Endodermal cell (in vitro differentiated cells): ENCODE measurements at regions not wholly inside any gene's neighbourhood (a gene's known extent, or its start where the extent isn't known, plus 50 kb on each side); places are given as distances from the start of the nearest gene placed in this dataset.

Experiments used
- DNase-seq: peaks from one replicate; pipeline ENCODE4 v3.0.0-alpha.2; 2017
- H3K27ac ChIP-seq: 2 replicates; pipeline ENCODE4 v1.5.1; 2013; ENCODE audit warnings: mild to moderate bottlenecking, low read depth, low read length, moderate library complexity
- H3K27me3 ChIP-seq: 2 replicates; pipeline ENCODE4 v1.6.1; 2013; ENCODE audit warnings: mild to moderate bottlenecking, low read length, moderate library complexity; ENCODE audit not compliant: insufficient read depth, control insufficient read depth, poor library complexity, severe bottlenecking
- H3K36me3 ChIP-seq: 2 replicates; pipeline ENCODE4 v1.7.0; 2013; ENCODE audit warnings: mild to moderate bottlenecking, low read length, moderate library complexity; ENCODE audit not compliant: control insufficient read depth, insufficient read depth
- H3K4me1 ChIP-seq: one replicate; pipeline ENCODE4 v1.7.0; 2013; ENCODE audit warnings: low read length; ENCODE audit not compliant: control insufficient read depth, insufficient read depth
- H3K4me3 ChIP-seq: 2 replicates; pipeline ENCODE4 v1.5.1; 2013; ENCODE audit warnings: mild to moderate bottlenecking, low read length, moderate library complexity
- H3K9ac ChIP-seq: 2 replicates; pipeline ENCODE4 v1.6.1; 2013; ENCODE audit warnings: mild to moderate bottlenecking, low read length, moderate library complexity; ENCODE audit not compliant: poor library complexity, severe bottlenecking; ENCODE audit errors: extremely low read depth
- H3K9me3 ChIP-seq: 2 replicates; pipeline ENCODE4 v1.6.1; 2013; ENCODE audit warnings: mild to moderate bottlenecking, low read length, moderate library complexity; ENCODE audit not compliant: control insufficient read depth
- H3K27ac Mint-ChIP-seq: 2 replicates; pipeline ENCODE4 v1.8.0; 2020; ENCODE audit warnings: mixed read lengths
- H3K27me3 Mint-ChIP-seq: 2 replicates; pipeline ENCODE4 v1.8.0; 2021; ENCODE audit warnings: mild to moderate bottlenecking, mixed read lengths; ENCODE audit not compliant: insufficient read depth
- H3K36me3 Mint-ChIP-seq: 2 replicates; pipeline ENCODE4 v1.8.0; 2020; ENCODE audit warnings: low read depth, mixed read lengths
- H3K4me1 Mint-ChIP-seq: 2 replicates; pipeline ENCODE4 v1.8.0; 2020; ENCODE audit warnings: mixed read lengths
- H3K4me3 Mint-ChIP-seq: 2 replicates; pipeline ENCODE4 v1.8.0; 2020; ENCODE audit warnings: mild to moderate bottlenecking, moderate library complexity, mixed read lengths
- H3K9me3 Mint-ChIP-seq: 2 replicates; pipeline ENCODE4 v1.8.0; 2020; ENCODE audit warnings: mild to moderate bottlenecking, mixed read lengths
- CTCF ChIP-seq: fragments of 200-600 bp; sonication (generic); conservative IDR thresholded peaks from 2 replicates; pipeline ENCODE4 v1.5.0; 2021; ENCODE audit warnings: antibody characterized with exemption, mild to moderate bottlenecking
- WGBS, 2 experiments: methylation state at CpG; one replicate each; pipeline versions ENCODE4 v1.1.5 to v1.1.7; 2013; ENCODE audit warnings: missing lambda C conversion rate in 2 of 2, mixed read lengths in 1 of 2; ENCODE audit not compliant: insufficient coverage in 1 of 2, insufficient read length in 1 of 2; 5-methylcytosine and 5-hydroxymethylcytosine counted together

- no peak overlapping the region for H3K27ac ChIP-seq
- no peaks in the 10 kb centered on the region for H3K36me3 ChIP-seq
- no peaks in the 10 kb centered on the region for H3K27me3 ChIP-seq
- H3K9ac ChIP-seq: no peak overlapping the region
- Mint-ChIP-seq H3K36me3 (no peaks in the 10 kb centered on the region), H3K4me1 (no peaks in the 10 kb centered on the region), H3K9me3 (peaks cover 22% of the 10 kb centered on the region), H3K27ac (no peak overlapping the region), H3K4me3 (no peak overlapping the region), H3K27me3 (peaks cover under 1% of the 10 kb centered on the region)
- no peak for TF ChIP-seq CTCF
- H3K4me1 ChIP-seq: no peaks in the 10 kb centered on the region
- DNase-seq: peak; percentile 41
- peaks cover 10% of the 10 kb centered on the region for H3K9me3 ChIP-seq
- no peak overlapping the region for H3K4me3 ChIP-seq
- WGBS, 2 experiments: 89% methylated on average over 3 to 7 of the region's 7 CpGs
Measured at GRCh38 chr14:104504172-104504735, 75.3 kb upstream of the C14orf180 start.

DNA sequence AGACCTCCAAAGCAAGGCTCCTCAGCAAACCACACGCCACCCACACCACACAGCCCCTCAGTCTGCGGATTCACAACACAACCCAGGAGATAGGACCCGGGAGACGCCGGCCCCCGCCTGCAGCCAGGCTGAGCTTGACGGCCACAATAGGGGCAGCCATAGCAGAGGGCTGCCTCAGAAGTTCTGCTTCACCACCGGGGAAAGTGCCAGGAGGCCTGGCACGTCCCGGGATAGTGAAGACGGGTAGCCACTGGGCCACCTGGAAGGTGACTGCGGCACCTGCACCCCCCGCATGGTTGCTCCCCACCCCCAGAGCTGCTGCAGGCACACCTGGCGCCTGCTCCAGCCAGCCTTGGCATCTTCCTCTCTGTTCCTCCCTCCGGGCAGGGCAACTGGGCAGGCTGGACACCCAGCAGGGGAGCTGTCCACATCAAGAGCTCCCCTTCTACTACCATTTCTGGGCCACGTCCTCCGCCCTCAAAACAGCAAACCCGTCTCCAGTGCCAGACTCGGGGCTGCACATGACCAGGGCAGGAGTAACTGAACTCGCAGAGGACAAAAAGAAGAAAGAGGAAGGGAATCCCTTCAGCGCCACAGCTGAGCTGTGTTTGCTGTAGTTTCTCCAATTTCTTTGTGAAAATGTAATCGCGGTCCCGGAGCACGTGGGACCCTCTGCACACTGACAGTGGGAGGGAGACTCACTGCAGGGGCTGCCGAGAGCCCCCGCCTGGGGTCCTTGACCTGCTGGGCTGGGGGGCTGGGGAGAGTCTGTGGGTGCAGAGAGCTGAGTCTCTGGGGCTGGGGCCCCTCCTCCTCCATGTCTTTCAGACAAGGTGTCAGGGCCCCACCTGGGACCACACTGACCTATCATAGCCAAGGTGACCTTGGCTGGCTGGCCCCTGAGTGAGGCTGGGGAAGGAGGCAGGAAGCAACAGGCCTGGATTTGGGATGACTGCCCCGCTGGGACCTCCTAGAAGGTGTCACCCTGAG is 74.2 kb upstream of the C14orf180 start:
- H3K27ac Mint-ChIP-seq: no peak overlapping the region
- H3K9me3 Mint-ChIP-seq: peaks cover 22% of the 10 kb centered on the region
- Histone ChIP-seq H3K4me3 (no peak overlapping the region), H3K36me3 (no peaks in the 10 kb centered on the region), H3K9ac (no peak overlapping the region), H3K27ac (no peak overlapping the region), H3K27me3 (no peaks in the 10 kb centered on the region), H3K9me3 (peaks cover 10% of the 10 kb centered on the region), H3K4me1 (no peaks in the 10 kb centered on the region)
- H3K27me3 Mint-ChIP-seq: no peaks in the 10 kb centered on the region
- DNase-seq: peak; percentile 41
- 93 to 95% methylated on average over 17 to 28 of the region's 28 CpGs for WGBS, 2 experiments
- H3K36me3 Mint-ChIP-seq: no peaks in the 10 kb centered on the region
- H3K4me1 Mint-ChIP-seq: no peaks in the 10 kb centered on the region
- TF ChIP-seq CTCF: no peak
- H3K4me3 Mint-ChIP-seq: no peak overlapping the region

DNA sequence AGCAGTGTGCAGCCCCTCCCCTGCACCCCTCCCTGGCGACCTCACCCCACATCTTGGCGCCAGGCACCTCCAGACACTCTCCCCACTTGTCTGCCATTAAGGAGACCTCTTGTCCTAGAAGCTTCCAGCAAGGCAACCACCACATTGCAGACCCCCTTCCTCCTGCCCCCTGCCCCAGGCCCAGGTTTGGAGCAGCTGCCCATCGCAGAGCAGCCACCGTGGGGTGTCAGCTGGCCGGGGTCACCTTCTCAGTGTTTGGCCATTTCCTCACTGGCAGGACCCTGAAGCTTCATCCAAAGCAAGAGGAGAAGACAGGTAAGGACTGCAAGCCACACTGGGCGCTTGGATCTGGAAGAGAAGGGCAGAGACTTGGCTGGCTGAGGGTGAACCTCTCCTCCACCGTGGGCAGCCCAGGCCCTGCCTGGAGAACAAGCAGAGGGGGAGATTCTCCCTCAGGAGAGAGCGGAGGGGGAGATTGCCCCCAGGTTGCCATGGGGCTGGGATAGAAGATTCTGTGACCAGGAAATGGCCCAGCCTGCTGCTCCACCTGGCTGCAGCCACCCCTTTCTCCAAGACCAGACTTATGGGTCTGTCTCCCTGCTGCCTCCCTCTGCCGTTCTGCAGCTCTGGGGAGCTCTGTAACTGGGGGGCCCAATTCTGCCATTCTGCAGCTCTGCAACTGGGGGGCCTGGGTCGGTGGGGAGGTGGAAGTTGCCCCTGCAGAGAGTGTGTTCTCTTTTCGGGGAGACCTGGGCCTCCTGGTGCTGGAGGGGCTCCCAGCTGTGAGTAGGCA is 72.9 kb upstream of the C14orf180 start:
- Histone ChIP-seq H3K9ac (no peak overlapping the region), H3K27ac (no peak overlapping the region), H3K4me3 (no peak overlapping the region), H3K9me3 (peaks cover 10% of the 10 kb centered on the region), H3K27me3 (no peaks in the 10 kb centered on the region), H3K36me3 (no peaks in the 10 kb centered on the region), H3K4me1 (no peaks in the 10 kb centered on the region)
- 85 to 89% methylated on average over 5 to 11 of the region's 11 CpGs for WGBS, 2 experiments
- no peaks in the 10 kb centered on the region for H3K4me1 Mint-ChIP-seq
- no peak overlapping the region for H3K27ac Mint-ChIP-seq
- peaks cover 21% of the 10 kb centered on the region for H3K9me3 Mint-ChIP-seq
- DNase-seq: peak; percentile 36
- H3K27me3 Mint-ChIP-seq: no peaks in the 10 kb centered on the region
- no peaks in the 10 kb centered on the region for H3K36me3 Mint-ChIP-seq
- no peak for TF ChIP-seq CTCF
- H3K4me3 Mint-ChIP-seq: no peak overlapping the region
